Tibial artery (tissue), 4 donors: ENCODE measurements at regions not wholly inside any gene's neighbourhood (a gene's known extent, or its start where the extent isn't known, plus 50 kb on each side); places are given as distances from the start of the nearest gene placed in this dataset.
"Not testable (repeated sequence)": the region's sequence is repeated elsewhere in the genome, so short reads cannot be mapped to it uniquely, and the experiment has no call there.

Experiments used
- DNase-seq, 2 donors: peaks; one replicate each; pipeline ENCODE4 v3.0.0-alpha.2; 2019
- H3K27ac ChIP-seq, 2 donors: fragments of 200-600 bp; sonication (generic) in 1 of 2; 1 replicate in 1 of 2; 2 replicates in 1 of 2; pipeline ENCODE4 v1.5.1; 2018 to 2019; ENCODE audit warnings: mild to moderate bottlenecking in 1 of 2
- H3K27me3 ChIP-seq, 2 donors: fragments of 200-600 bp; sonication (generic) in 1 of 2; one replicate each; pipeline versions ENCODE4 v1.5.1 to v1.6.0; 2016 to 2019
- H3K36me3 ChIP-seq, 3 donors: fragments of 200-600 bp; sonication (generic) in 2 of 3; one replicate each; pipeline ENCODE4 v1.5.1; 2016 to 2019; ENCODE audit warnings: mild to moderate bottlenecking in 2 of 3
- H3K4me1 ChIP-seq, 4 donors: fragments of 200-600 bp; sonication (generic) in 2 of 4; 1 replicate in 3 of 4; 2 replicates in 1 of 4; pipeline ENCODE4 v1.5.1; 2016 to 2019
- H3K4me3 ChIP-seq, 2 donors: fragments of 200-600 bp; sonication (generic) in 1 of 2; 1 replicate in 1 of 2; 2 replicates in 1 of 2; pipeline ENCODE4 v1.5.1; 2018 to 2019; ENCODE audit warnings: mild to moderate bottlenecking in 2 of 2
- H3K9me3 ChIP-seq, 3 donors: fragments of 200-600 bp; sonication (generic) in 1 of 3; one replicate each; pipeline ENCODE4 v1.5.1; 2016 to 2019
- intact Hi-C: fragments of 100-400 bp; cut with DNase I; formaldehyde crosslinking; loops from one replicate; pipeline ENCODE4 v1.15.0; 2023; ENCODE audit warnings: low total_unique reads
- TF ChIP-seq, protein P1 (sequence below), 2 experiments: fragments of 200-600 bp in 1 of 2; fragments of 450-650 bp in 1 of 2; IDR thresholded peaks; one replicate each; pipeline ENCODE4 v1.5.1; 2017 to 2019; ENCODE audit warnings: antibody characterized with exemption in 2 of 2, mild to moderate bottlenecking in 1 of 2, moderate library complexity in 1 of 2

DNA sequence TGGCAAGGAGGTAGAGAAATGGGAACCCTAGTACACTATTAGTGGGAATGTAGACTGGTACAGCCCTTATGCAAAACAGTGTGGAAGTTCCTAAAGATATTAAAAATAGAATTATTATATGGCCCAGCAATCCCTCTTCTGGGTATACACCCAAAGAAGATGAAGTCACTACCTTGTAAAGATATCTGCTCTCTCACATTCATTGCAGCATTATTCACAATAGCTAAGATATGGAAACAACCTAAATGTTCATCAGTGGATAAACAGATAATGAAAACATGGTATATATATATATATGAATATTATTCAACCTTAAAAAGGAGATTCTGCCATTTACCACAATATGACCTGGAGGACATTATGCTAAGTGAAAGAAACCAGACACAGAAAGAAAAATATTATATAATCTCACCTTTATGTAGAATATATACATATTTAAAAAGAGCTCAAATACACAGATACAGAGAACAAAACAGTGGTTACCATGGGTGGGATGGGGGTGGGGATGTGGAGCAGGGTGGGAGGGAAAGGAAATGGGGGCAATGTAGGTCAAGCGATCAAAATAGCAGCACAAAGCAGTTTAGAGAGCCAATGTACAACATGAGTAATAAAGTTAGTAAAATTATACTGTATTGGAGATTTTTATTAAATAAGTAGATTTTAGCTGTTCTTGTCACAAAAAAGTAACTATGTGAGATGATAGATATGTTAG is 138.6 kb downstream of the SPRY1 start:
- H3K36me3 ChIP-seq, result no peaks in the 10 kb centered on the region

DNA sequence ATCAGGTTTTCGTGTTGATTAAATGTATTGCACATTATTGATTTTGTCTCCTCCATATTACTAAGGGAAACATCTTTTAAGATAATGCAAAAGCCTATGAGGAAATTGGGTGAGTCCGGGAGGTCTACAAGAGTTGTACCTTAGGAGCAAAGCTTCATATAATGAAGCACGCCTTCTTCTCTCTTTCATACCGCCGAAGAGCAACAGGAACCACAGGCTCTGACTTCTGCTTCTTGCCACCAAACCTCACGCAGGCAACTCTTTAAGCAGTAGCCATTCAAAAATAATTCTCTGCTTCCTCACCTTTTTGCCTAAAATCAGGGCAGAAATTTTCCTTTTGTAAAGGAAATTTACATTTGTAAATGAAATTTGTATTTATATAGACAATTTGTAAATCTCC is 139.6 kb downstream of the SPRY1 start:
- no peaks in the 10 kb centered on the region for H3K27me3 ChIP-seq
- H3K4me1 ChIP-seq, result no peaks in the 10 kb centered on the region
- no peaks in the 10 kb centered on the region for H3K9me3 ChIP-seq
- no peak overlapping the region for H3K27ac ChIP-seq
- TF ChIP-seq, protein P1, sequence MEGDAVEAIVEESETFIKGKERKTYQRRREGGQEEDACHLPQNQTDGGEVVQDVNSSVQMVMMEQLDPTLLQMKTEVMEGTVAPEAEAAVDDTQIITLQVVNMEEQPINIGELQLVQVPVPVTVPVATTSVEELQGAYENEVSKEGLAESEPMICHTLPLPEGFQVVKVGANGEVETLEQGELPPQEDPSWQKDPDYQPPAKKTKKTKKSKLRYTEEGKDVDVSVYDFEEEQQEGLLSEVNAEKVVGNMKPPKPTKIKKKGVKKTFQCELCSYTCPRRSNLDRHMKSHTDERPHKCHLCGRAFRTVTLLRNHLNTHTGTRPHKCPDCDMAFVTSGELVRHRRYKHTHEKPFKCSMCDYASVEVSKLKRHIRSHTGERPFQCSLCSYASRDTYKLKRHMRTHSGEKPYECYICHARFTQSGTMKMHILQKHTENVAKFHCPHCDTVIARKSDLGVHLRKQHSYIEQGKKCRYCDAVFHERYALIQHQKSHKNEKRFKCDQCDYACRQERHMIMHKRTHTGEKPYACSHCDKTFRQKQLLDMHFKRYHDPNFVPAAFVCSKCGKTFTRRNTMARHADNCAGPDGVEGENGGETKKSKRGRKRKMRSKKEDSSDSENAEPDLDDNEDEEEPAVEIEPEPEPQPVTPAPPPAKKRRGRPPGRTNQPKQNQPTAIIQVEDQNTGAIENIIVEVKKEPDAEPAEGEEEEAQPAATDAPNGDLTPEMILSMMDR (IDR thresholded peaks at IDR 0.05), result no peak
- intact Hi-C loops, result no loop called here
- H3K4me3 ChIP-seq, result no peak overlapping the region
- no peak for DNase-seq
- no peaks in the 10 kb centered on the region for H3K36me3 ChIP-seq

More for the DNA sequence above, 138.6 kb downstream of the SPRY1 start:
- H3K27me3 ChIP-seq, result no peaks in the 10 kb centered on the region
- no peak overlapping the region for H3K4me3 ChIP-seq
- H3K4me1 ChIP-seq, result no peaks in the 10 kb centered on the region
- intact Hi-C loops, result no loop called here
- no peak overlapping the region for H3K27ac ChIP-seq
- no peak for DNase-seq
- no peaks in the 10 kb centered on the region for H3K9me3 ChIP-seq
- TF ChIP-seq, protein P1 (IDR thresholded peaks at IDR 0.05), result no peak

DNA sequence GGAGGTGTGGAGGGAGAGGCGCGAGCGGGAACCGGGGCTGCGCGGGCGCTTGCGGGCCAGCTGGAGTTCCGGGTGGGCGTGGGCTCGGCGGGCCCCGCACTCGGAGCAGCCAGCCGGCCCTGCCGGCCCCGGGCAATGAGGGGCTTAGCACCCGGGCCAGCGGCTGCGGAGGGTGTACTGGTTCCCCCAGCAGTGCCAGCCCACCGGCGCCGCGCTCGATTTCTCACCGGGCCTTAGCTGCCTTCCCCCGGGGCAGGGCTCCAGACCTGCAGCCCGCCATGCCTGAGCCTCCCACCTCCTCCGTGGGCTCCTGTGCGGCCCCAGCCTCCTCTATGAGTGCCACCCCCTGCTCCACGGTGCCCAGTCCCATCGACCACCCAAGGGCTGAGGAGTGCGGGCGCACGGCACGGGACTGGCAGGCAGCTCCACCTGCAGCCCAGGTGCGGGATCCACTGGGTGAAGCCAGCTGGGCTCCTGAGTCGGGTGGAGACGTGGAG is 141.4 kb downstream of the SPRY1 start:
- H3K9me3 ChIP-seq, H3K36me3 ChIP-seq, intact Hi-C loops, DNase-seq, H3K27ac ChIP-seq, H3K4me1 ChIP-seq, H3K27me3 ChIP-seq, H3K4me3 ChIP-seq: not testable (repeated sequence)

DNA sequence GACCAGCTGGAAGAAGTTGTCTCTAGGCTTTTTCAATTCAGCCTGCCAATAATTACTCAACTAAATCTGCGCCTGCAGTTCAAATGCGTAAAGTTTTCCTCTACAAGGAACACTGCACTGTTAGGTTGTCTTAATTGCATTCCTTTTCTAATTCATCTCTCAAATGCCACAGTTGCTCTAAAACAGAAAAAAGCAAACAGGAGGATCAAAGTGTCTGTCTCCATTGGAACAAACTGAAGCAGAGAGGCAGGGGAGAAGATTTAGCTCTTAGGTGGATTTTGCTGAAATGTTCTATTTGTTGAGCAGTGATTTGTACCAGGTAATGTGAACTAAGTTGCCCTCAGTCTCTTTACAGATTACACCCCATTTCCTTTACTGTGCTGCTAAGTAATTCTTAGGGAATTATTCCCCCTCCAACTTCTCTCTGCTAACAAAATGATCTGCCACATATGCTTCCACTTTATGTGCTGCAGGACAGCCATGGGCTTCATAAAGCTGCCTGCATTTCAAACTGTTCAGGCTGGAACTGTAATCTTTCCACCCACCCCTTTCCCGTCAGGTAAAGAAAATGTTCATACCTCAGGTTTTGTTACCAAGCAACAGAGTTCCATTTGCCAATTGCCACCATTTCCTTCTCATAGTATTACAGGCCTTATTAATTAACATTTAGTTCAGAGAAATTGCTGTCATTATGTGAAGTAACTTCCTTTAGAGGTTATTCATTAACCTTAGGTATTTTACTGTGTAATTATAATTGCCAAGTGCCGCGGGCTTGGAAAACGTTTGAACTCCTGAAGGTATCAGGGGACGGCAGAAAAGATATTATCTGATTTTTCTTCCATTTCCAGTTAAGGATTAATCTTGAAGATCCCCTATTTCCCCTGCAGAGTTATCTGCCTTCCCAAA is 149.3 kb downstream of the SPRY1 start:
- no peak for DNase-seq
- H3K4me1 ChIP-seq, result peaks cover 0 to 5% (median 0%) of the 10 kb centered on the region in 4 donors
- TF ChIP-seq, protein P1 (IDR thresholded peaks at IDR 0.05), result no peak
- H3K27ac ChIP-seq, result no peak overlapping the region
- H3K36me3 ChIP-seq, result no peaks in the 10 kb centered on the region
- H3K27me3 ChIP-seq, result no peaks in the 10 kb centered on the region
- H3K9me3 ChIP-seq, result peaks cover 0 to 9% (median 0%) of the 10 kb centered on the region in 3 donors
- intact Hi-C loops, result no loop called here
- no peak overlapping the region for H3K4me3 ChIP-seq

DNA sequence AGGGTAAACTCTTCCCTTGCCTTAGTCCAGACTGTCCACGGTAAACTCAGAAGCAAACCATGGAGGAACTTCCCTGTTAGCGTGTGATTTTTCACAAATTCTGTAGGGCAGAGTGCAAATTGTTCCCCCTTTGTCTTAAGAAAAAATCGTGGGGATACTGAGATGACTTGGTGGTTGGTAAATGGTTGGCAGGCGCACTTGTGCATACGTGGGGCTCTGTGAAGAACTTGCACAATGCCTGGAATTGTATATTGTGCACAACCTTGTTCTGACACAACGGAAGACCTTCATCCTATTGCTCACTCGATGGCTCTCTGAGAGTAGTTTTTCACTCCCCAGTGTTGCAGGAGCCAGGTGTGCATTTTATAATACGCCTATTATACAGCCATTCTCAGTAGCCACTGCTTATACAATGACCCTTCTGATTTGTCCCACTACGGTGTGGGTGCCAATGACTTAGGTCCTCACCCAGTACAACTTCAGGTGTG is 150.0 kb downstream of the SPRY1 start:
- intact Hi-C loops, result no loop called here
- no peaks in the 10 kb centered on the region for H3K27me3 ChIP-seq
- no peak for DNase-seq
- H3K9me3 ChIP-seq, result peaks cover 0 to 9% (median 0%) of the 10 kb centered on the region in 3 donors
- H3K36me3 ChIP-seq, result no peaks in the 10 kb centered on the region
- H3K4me3 ChIP-seq, result no peak overlapping the region
- H3K4me1 ChIP-seq, result peaks cover 0 to 5% (median 0%) of the 10 kb centered on the region in 4 donors
- TF ChIP-seq, protein P1 (IDR thresholded peaks at IDR 0.05), result no peak
- no peak overlapping the region for H3K27ac ChIP-seq
